Calu3 (cell line): ENCODE measurements at regions not wholly inside any gene's neighbourhood (a gene's known extent, or its start where the extent isn't known, plus 50 kb on each side); places are given as distances from the start of the nearest gene placed in this dataset.

Source experiments
- BruUV-seq: library from RNA; stranded (reverse); fragments of 400-500 nt; replicated peaks from 2 replicates; lab custom pipeline; 2021; lab: Mats Ljungman, UMichigan
- CTCF ChIA-PET: fragments of 300-600 bp; sonication (Branson Sonifier 250); formaldehyde crosslinking; loops from one replicate; lab custom pipeline; 2022; ENCODE audit warnings: antibody characterized with exemption; lab: Charles Lee
- DNase-seq: peaks from one replicate; pipeline ENCODE4 v3.0.0; 2022
- H3K27ac Mint-ChIP-seq: one replicate; pipeline ENCODE4 v1.8.0; 2022; ENCODE audit warnings: mixed read lengths; ENCODE audit not compliant: unreplicated experiment
- H3K27me3 Mint-ChIP-seq: one replicate; pipeline ENCODE4 v1.8.0; 2022; ENCODE audit warnings: mixed read lengths; ENCODE audit not compliant: unreplicated experiment
- H3K36me3 Mint-ChIP-seq: one replicate; pipeline ENCODE4 v1.8.0; 2022; ENCODE audit warnings: mild to moderate bottlenecking, moderate library complexity, mixed read lengths; ENCODE audit not compliant: insufficient read depth, unreplicated experiment
- H3K4me1 Mint-ChIP-seq: one replicate; pipeline ENCODE4 v1.8.0; 2022; ENCODE audit warnings: mild to moderate bottlenecking, low read depth, mixed read lengths; ENCODE audit not compliant: unreplicated experiment
- H3K4me3 Mint-ChIP-seq: one replicate; pipeline ENCODE4 v1.8.0; 2022; ENCODE audit warnings: mild to moderate bottlenecking, low read depth, moderate library complexity, mixed read lengths; ENCODE audit not compliant: unreplicated experiment
- H3K9me3 Mint-ChIP-seq: one replicate; pipeline ENCODE4 v1.8.0; 2022; ENCODE audit warnings: low read depth, mixed read lengths; ENCODE audit not compliant: unreplicated experiment
- CTCF ChIP-seq: fragments of 200-600 bp; IDR thresholded peaks from one replicate; pipeline ENCODE4 v1.8.0; 2022; ENCODE audit warnings: antibody characterized with exemption; ENCODE audit not compliant: unreplicated experiment
- intact Hi-C: fragments of 100-400 bp; cut with micrococcal nuclease; formaldehyde crosslinking; loops from one replicate; pipeline ENCODE4 v1.10.0; 2022; ENCODE audit not compliant: unreplicated experiment

- Mint-ChIP-seq H3K9me3 (no peaks in the 10 kb centered on the region), H3K4me3 (no peak overlapping the region), H3K36me3 (no peaks in the 10 kb centered on the region), H3K4me1 (no peaks in the 10 kb centered on the region), H3K27me3 (no peaks in the 10 kb centered on the region), H3K27ac (no peak overlapping the region)
- no peak for TF ChIP-seq CTCF
- BruUV-seq: no TSS peak
- CTCF ChIA-PET: no interaction called here
- intact Hi-C loops: no loop called here
- no peak for DNase-seq
Observed at GRCh38 chr14:29419736-29420135, 507.9 kb downstream of the PRKD1 start.

- no peak overlapping the region for H3K4me3 Mint-ChIP-seq
- intact Hi-C loops: no loop called here
- H3K36me3 Mint-ChIP-seq: no peaks in the 10 kb centered on the region
- H3K4me1 Mint-ChIP-seq: no peaks in the 10 kb centered on the region
- no peaks in the 10 kb centered on the region for H3K9me3 Mint-ChIP-seq
- H3K27ac Mint-ChIP-seq: no peak overlapping the region
- DNase-seq: no peak
- TF ChIP-seq CTCF: no peak
- CTCF ChIA-PET: no interaction called here
- H3K27me3 Mint-ChIP-seq: no peaks in the 10 kb centered on the region
- no TSS peak for BruUV-seq
Observed at GRCh38 chr14:29421156-29421728, 506.4 kb downstream of the PRKD1 start.

- no peaks in the 10 kb centered on the region for H3K27me3 Mint-ChIP-seq
- H3K9me3 Mint-ChIP-seq: no peaks in the 10 kb centered on the region
- no peaks in the 10 kb centered on the region for H3K4me1 Mint-ChIP-seq
- intact Hi-C loops: no loop called here
- no peaks in the 10 kb centered on the region for H3K36me3 Mint-ChIP-seq
- DNase-seq: no peak
- BruUV-seq: no TSS peak
- TF ChIP-seq CTCF: no peak
- CTCF ChIA-PET: no interaction called here
- no peak overlapping the region for H3K27ac Mint-ChIP-seq
- no peak overlapping the region for H3K4me3 Mint-ChIP-seq
Observed at GRCh38 chr14:29425705-29426482, 501.8 kb downstream of the PRKD1 start.

- intact Hi-C loops: no loop called here
- no peak for TF ChIP-seq CTCF
- DNase-seq: no peak
- Mint-ChIP-seq H3K4me1 (peaks cover 9% of the 10 kb centered on the region), H3K27ac (no peak overlapping the region), H3K27me3 (peaks cover 21% of the 10 kb centered on the region), H3K9me3 (no peaks in the 10 kb centered on the region), H3K36me3 (no peaks in the 10 kb centered on the region), H3K4me3 (no peak overlapping the region)
- CTCF ChIA-PET: no interaction called here
- no TSS peak for BruUV-seq
Observed at GRCh38 chr14:29442696-29443095, 485.0 kb downstream of the PRKD1 start.
